ENCODE measurements at regions not wholly inside any gene's neighbourhood (a gene's known extent, or its start where the extent isn't known, plus 50 kb on each side); places are given as distances from the start of the nearest gene placed in this dataset.
"Not testable (repeated sequence)": the region's sequence is repeated elsewhere in the genome, so short reads cannot be mapped to it uniquely, and the experiment has no call there.

- Histone ChIP-seq H3K9ac (no peak overlapping the region), H3K36me3 (no peaks in the 10 kb centered on the region), H3K27me3 (no peaks in the 10 kb centered on the region), H3K27ac (no peak overlapping the region), H3K4me1 (no peaks in the 10 kb centered on the region), H3K9me3 (replicated peaks in 1 of 11) (no peaks in the 10 kb centered on the region), H3K4me2 (no peak overlapping the region), H4K20me1 (no peaks in the 10 kb centered on the region), H3K4me3 (no peak overlapping the region)
- no peak for TF ChIP-seq Cebpa-rat (IDR thresholded peaks at IDR 0.05)
These were observed 444.2 kb downstream of the ACTL7B start for GRCh38 chr9:108411632-108412031.

GRCh38 chr9:108410161-108410560, 445.6 kb downstream of the ACTL7B start:
- H4K20me1 ChIP-seq = no peaks in the 10 kb centered on the region
- no peaks in the 10 kb centered on the region for H3K9me3 ChIP-seq (replicated peaks in 1 of 11)
- no peaks in the 10 kb centered on the region for H3K36me3 ChIP-seq
- no peak for TF ChIP-seq Cebpa-rat (IDR thresholded peaks at IDR 0.05)
- H3K27me3 ChIP-seq = no peaks in the 10 kb centered on the region
- H3K9ac ChIP-seq = no peak overlapping the region
- H3K4me2 ChIP-seq = no peak overlapping the region
- no peak overlapping the region for H3K27ac ChIP-seq
- no peak overlapping the region for H3K4me3 ChIP-seq
- no peaks in the 10 kb centered on the region for H3K4me1 ChIP-seq

- Histone ChIP-seq H3K4me2 (no peak overlapping the region), H3K36me3 (no peaks in the 10 kb centered on the region)
- no peak for TF ChIP-seq Cebpa-rat (IDR thresholded peaks at IDR 0.05)
These were observed 455.5 kb downstream of the ACTL7B start for GRCh38 chr9:108400297-108400696.

DNA sequence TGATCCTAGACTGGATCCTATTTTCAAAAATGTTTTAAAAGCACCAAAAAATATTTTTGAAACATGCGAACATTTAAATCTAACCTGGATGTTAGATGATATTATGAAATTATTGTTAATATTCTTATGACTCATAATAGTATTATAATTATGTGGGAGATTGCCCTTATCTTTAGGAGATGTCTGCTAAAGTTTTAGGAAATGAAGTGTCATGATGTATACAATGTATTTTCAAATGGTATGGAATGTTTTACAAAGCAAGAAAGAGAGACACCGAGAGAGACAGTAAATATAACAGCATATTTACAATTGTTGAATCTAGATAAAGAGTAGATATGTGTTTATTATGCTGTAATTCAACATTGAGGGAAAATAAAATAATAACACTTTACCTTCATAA, 455.9 kb downstream of the ACTL7B start:
- H3K27ac ChIP-seq = no peak overlapping the region
- H3K4me2 ChIP-seq = no peak overlapping the region
- no peaks in the 10 kb centered on the region for H4K20me1 ChIP-seq
- no peak overlapping the region for H3K4me3 ChIP-seq
- no peak overlapping the region for H3K9ac ChIP-seq
- no peak for TF ChIP-seq Cebpa-rat (IDR thresholded peaks at IDR 0.05)
- no peaks in the 10 kb centered on the region for H3K4me1 ChIP-seq
- H3K36me3 ChIP-seq = no peaks in the 10 kb centered on the region
- no peaks in the 10 kb centered on the region for H3K27me3 ChIP-seq
- H3K9me3 ChIP-seq (replicated peaks in 1 of 11) = peaks cover 0 to 9% (median 0%) of the 10 kb centered on the region in 11 experiments; a peak in 6 of 22 replicates

More at GRCh38 chr9:108400297-108400696, 455.5 kb downstream of the ACTL7B start:
- Histone ChIP-seq H3K4me3 (no peak overlapping the region), H3K27ac (no peak overlapping the region), H3K4me1 (no peaks in the 10 kb centered on the region), H3K9me3 (replicated peaks in 1 of 11) (peaks cover 0 to 9% (median 0%) of the 10 kb centered on the region in 11 experiments; a peak in 6 of 22 replicates), H4K20me1 (no peaks in the 10 kb centered on the region), H3K9ac (no peak overlapping the region), H3K27me3 (no peaks in the 10 kb centered on the region)

GRCh38 chr9:108397286-108397685, 458.5 kb downstream of the ACTL7B start:
- Histone ChIP-seq H3K9ac (no peak overlapping the region), H3K9me3 (replicated peaks in 1 of 11) (peaks cover 0 to 20% (median 5%) of the 10 kb centered on the region in 11 experiments; a peak in 11 of 22 replicates), H3K4me1 (no peaks in the 10 kb centered on the region), H3K4me2 (no peak overlapping the region), H3K4me3 (no peak overlapping the region), H4K20me1 (no peaks in the 10 kb centered on the region), H3K36me3 (no peaks in the 10 kb centered on the region), H3K27ac (no peak overlapping the region), H3K27me3 (no peaks in the 10 kb centered on the region)
- no peak for TF ChIP-seq Cebpa-rat (IDR thresholded peaks at IDR 0.05)

GRCh38 chr9:108396611-108397010, 459.2 kb downstream of the ACTL7B start:
- H3K36me3 ChIP-seq = no peaks in the 10 kb centered on the region
- peaks cover 0 to 20% (median 5%) of the 10 kb centered on the region in 11 experiments; a peak in 11 of 22 replicates for H3K9me3 ChIP-seq (replicated peaks in 1 of 11)
- H3K4me2 ChIP-seq = no peak overlapping the region
- H3K27ac ChIP-seq = no peak overlapping the region
- no peaks in the 10 kb centered on the region for H3K4me1 ChIP-seq
- no peaks in the 10 kb centered on the region for H4K20me1 ChIP-seq
- no peak for TF ChIP-seq Cebpa-rat (IDR thresholded peaks at IDR 0.05)
- H3K9ac ChIP-seq = no peak overlapping the region
- no peaks in the 10 kb centered on the region for H3K27me3 ChIP-seq
- no peak overlapping the region for H3K4me3 ChIP-seq

GRCh38 chr9:108396193-108396592, 459.6 kb downstream of the ACTL7B start:
- Histone ChIP-seq H3K9ac (no peak overlapping the region), H3K4me2 (no peak overlapping the region), H4K20me1 (no peaks in the 10 kb centered on the region), H3K4me3 (no peak overlapping the region), H3K27me3 (no peaks in the 10 kb centered on the region), H3K36me3 (no peaks in the 10 kb centered on the region), H3K9me3 (replicated peaks in 1 of 11) (peaks cover 0 to 20% (median 5%) of the 10 kb centered on the region in 11 experiments; a peak in 11 of 22 replicates), H3K4me1 (no peaks in the 10 kb centered on the region), H3K27ac (no peak overlapping the region)
- no peak for TF ChIP-seq Cebpa-rat (IDR thresholded peaks at IDR 0.05)

DNA sequence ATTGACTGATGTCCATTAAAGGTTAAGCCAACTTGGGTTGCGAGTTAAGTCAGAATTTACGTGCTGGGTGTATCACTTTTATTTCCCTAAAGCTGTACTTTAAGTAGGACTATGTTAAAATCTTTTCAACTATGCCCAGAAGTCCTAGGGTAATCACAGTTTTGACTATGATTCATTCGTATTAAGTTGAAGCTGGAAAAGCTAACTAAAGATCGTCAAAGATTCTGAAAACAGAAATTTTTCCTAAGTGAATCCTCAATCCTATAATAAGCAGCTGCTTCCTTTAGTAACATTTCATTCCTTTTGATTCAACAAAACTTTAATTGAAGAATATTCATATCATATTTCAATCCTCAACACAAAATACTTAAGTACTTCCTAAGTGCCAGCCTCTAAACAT, 460.4 kb downstream of the ACTL7B start:
- H3K4me2 ChIP-seq = no peak overlapping the region
- peaks cover 0 to 20% (median 5%) of the 10 kb centered on the region in 11 experiments; a peak in 11 of 22 replicates for H3K9me3 ChIP-seq (replicated peaks in 1 of 11)
- H3K4me3 ChIP-seq = no peak overlapping the region
- H3K27me3 ChIP-seq = no peaks in the 10 kb centered on the region
- H3K9ac ChIP-seq = no peak overlapping the region
- H3K4me1 ChIP-seq = no peaks in the 10 kb centered on the region
- H4K20me1 ChIP-seq = no peaks in the 10 kb centered on the region
- no peak overlapping the region for H3K27ac ChIP-seq
- H3K36me3 ChIP-seq = no peaks in the 10 kb centered on the region
- TF ChIP-seq Cebpa-rat (IDR thresholded peaks at IDR 0.05) = no peak

GRCh38 chr9:108394726-108395125, 461.1 kb downstream of the ACTL7B start:
- no peak overlapping the region for H3K9ac ChIP-seq
- no peak overlapping the region for H3K4me3 ChIP-seq
- H4K20me1 ChIP-seq = no peaks in the 10 kb centered on the region
- no peaks in the 10 kb centered on the region for H3K27me3 ChIP-seq
- H3K4me1 ChIP-seq = no peaks in the 10 kb centered on the region
- H3K9me3 ChIP-seq (replicated peaks in 1 of 11) = peaks cover 0 to 20% (median 5%) of the 10 kb centered on the region in 11 experiments; a peak in 11 of 22 replicates
- H3K36me3 ChIP-seq = no peaks in the 10 kb centered on the region
- no peak overlapping the region for H3K4me2 ChIP-seq
- no peak overlapping the region for H3K27ac ChIP-seq
- no peak for TF ChIP-seq Cebpa-rat (IDR thresholded peaks at IDR 0.05)

DNA sequence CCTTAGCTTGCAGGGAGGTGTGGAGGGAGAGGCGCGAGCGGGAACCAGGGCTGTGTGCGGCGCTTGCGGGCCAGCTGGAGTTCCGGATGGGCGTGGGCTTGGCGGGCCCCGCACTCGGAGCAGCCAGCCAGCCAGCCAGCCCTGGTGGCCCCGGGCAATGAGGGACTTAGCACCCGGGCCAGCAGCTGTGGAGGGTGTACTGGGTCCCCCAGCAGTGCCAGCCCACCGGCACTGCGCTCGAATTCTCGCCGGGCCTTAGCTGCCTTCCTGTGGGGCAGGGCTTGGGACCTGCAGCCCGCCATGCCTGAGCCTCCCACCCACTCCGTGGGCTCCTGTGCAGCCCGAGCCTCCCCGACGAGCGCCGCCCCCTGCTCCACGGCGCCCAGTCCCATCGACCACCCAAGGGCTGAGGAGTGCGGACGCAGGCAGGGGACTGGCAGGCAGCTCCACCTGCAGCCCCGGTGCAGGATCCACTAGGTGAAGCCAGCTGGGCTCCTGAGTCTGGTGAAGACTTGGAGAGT, 462.2 kb downstream of the ACTL7B start:
- H3K36me3 ChIP-seq, H3K9ac ChIP-seq, H3K4me1 ChIP-seq, H3K27me3 ChIP-seq, H3K4me3 ChIP-seq, H3K27ac ChIP-seq, H3K4me2 ChIP-seq, H4K20me1 ChIP-seq: not testable (repeated sequence)
- peaks cover 0 to 20% (median 5%) of the 10 kb centered on the region in 11 experiments; a peak in 11 of 22 replicates for H3K9me3 ChIP-seq (replicated peaks in 1 of 11)

Measured in BLaER1 treated with 17β-estradiol and CSF1 and Interleukin-3, amounts not matched to agents 10 nM and 100 nM (cell line).